Activated T-helper 2 cell treated with anti-CD3 and anti-CD28 coated beads, Interferon-gamma antibody, Interleukin-2, Interleukin-4, amounts not matched to agents 10 μg/mL and 5 μg/mL and 100 μg/mL, durations not matched to agents 14 hours and 24 hours and 36 hours (primary cell): ENCODE measurements at regions not wholly inside any gene's neighbourhood (a gene's known extent, or its start where the extent isn't known, plus 50 kb on each side); places are given as distances from the start of the nearest gene placed in this dataset.

Experiments
- DNase-seq: peaks from one replicate; pipeline ENCODE4 v3.0.0; 2021; ENCODE audit warnings: low spot score
- H3K27ac Mint-ChIP-seq: one replicate; pipeline ENCODE4 v1.8.0; 2021; ENCODE audit warnings: mixed read lengths
- H3K27me3 Mint-ChIP-seq: one replicate; pipeline ENCODE4 v1.8.0; 2021; ENCODE audit warnings: low read depth, mixed read lengths
- H3K36me3 Mint-ChIP-seq: one replicate; pipeline ENCODE4 v1.8.0; 2021; ENCODE audit warnings: low read depth, mixed read lengths
- H3K4me1 Mint-ChIP-seq: one replicate; pipeline ENCODE4 v1.8.0; 2021; ENCODE audit warnings: low read depth, mixed read lengths
- H3K4me3 Mint-ChIP-seq: one replicate; pipeline ENCODE4 v1.8.0; 2021; ENCODE audit warnings: low read depth, mild to moderate bottlenecking, moderate library complexity, mixed read lengths
- H3K9me3 Mint-ChIP-seq: one replicate; pipeline ENCODE4 v1.8.0; 2021; ENCODE audit warnings: mixed read lengths
- intact Hi-C: fragments of 100-400 bp; cut with micrococcal nuclease; formaldehyde crosslinking; loops from one replicate; pipeline ENCODE4 v1.15.1; 2023

GRCh38 chr9:4435197-4435596 lies 55.1 kb upstream of the SLC1A1 start:
- Mint-ChIP-seq H3K27me3 (peaks cover 10% of the 10 kb centered on the region), H3K9me3 (peaks cover 3% of the 10 kb centered on the region), H3K4me3 (no peak overlapping the region), H3K4me1 (no peaks in the 10 kb centered on the region), H3K36me3 (no peaks in the 10 kb centered on the region), H3K27ac (no peak overlapping the region)
- DNase-seq = no peak
- intact Hi-C loops = no loop called here

DNA sequence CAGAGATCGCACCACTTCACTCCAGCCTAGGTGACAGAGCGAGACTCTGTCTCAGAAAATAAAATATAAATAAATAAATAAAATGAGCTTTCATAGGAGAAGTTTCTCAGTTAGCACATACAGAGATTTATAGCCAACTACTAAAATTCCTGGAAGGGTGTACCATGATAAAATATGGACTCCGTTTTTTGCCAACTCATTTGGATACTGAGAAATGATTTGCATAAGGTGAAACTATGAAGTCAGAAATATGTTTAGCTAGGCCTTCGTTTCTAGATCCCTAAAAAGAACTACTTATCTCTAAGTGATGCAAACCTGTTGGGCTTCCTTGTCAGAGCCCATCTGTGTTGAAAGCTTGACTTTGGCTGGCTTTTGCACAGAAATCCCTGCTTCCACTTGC lies 56.9 kb upstream of the SLC1A1 start:
- H3K36me3 Mint-ChIP-seq = no peaks in the 10 kb centered on the region
- no peaks in the 10 kb centered on the region for H3K4me1 Mint-ChIP-seq
- no peak overlapping the region for H3K4me3 Mint-ChIP-seq
- no peak overlapping the region for H3K27ac Mint-ChIP-seq
- intact Hi-C loops = no loop called here
- DNase-seq = no peak
- peaks cover under 1% of the 10 kb centered on the region for H3K27me3 Mint-ChIP-seq
- no peaks in the 10 kb centered on the region for H3K9me3 Mint-ChIP-seq

- intact Hi-C loops = no loop called here
- no peaks in the 10 kb centered on the region for H3K9me3 Mint-ChIP-seq
- no peak for DNase-seq
- no peaks in the 10 kb centered on the region for H3K4me1 Mint-ChIP-seq
- no peaks in the 10 kb centered on the region for H3K36me3 Mint-ChIP-seq
- H3K4me3 Mint-ChIP-seq = no peak overlapping the region
- H3K27me3 Mint-ChIP-seq = peaks cover 2% of the 10 kb centered on the region
- no peak overlapping the region for H3K27ac Mint-ChIP-seq
These were observed 59.6 kb upstream of the SLC1A1 start for GRCh38 chr9:4430432-4431261.

DNA sequence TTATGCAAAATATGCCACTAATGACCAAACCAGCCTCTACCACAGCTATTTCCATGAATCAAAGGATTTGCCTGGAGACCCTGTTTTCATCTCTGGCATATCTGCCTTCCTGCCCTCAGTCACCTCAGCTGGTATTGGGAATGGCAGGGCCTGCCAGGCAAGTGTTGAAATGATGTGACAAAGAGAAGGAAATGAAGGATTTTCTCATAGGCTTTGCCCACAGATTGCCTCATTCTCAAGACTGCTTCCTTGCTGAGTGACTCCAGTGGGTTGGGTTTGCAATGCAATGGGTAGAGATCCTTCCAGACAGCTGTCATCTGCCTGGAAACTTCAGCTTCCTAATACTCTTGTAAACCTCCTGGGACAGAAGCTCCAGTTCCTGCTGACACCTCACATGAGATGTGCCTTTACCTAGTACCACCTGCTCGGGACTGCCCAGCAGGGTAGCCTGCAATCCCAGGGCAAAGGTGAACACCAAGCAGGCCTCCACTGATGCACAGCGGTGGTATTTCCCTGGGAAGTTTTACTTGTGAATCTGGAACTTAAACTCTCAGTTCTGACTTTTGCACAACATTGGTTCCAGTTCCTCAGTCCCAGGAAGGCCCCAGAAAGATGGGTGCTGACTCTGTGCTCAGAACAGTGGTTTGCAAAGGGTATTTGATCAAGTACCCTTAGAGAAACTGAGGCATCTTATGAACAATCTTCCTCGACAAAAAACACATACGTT lies 64.8 kb upstream of the SLC1A1 start:
- H3K27me3 Mint-ChIP-seq = peaks cover 6% of the 10 kb centered on the region
- intact Hi-C loops = no loop called here
- peaks cover 11% of the 10 kb centered on the region for H3K4me1 Mint-ChIP-seq
- H3K9me3 Mint-ChIP-seq = no peaks in the 10 kb centered on the region
- H3K4me3 Mint-ChIP-seq = no peak overlapping the region
- no peak overlapping the region for H3K27ac Mint-ChIP-seq
- DNase-seq = no peak
- no peaks in the 10 kb centered on the region for H3K36me3 Mint-ChIP-seq

DNA sequence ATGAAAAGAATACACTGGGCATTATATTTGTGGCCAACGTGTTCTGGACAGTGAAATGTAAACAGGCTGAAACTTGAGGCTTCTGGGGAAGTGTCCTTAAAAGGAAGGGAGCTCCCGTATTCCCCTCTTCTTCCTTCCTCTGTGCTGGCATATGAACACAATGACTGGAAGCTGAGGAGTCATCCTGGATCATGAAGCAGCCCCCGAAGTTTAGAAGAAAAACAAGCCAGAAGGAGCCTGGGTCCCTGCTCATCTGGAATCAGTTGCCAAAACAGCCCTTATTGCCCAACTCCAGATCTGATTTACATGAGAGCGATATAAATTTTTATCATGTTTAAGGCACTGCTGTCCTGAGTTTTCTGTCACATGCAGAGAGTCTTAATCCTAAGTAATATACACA lies 65.4 kb upstream of the SLC1A1 start:
- no peaks in the 10 kb centered on the region for H3K36me3 Mint-ChIP-seq
- peaks cover 11% of the 10 kb centered on the region for H3K4me1 Mint-ChIP-seq
- no peak overlapping the region for H3K4me3 Mint-ChIP-seq
- intact Hi-C loops = no loop called here
- peaks cover 8% of the 10 kb centered on the region for H3K27me3 Mint-ChIP-seq
- H3K9me3 Mint-ChIP-seq = no peaks in the 10 kb centered on the region
- DNase-seq = no peak
- no peak overlapping the region for H3K27ac Mint-ChIP-seq

- H3K27me3 Mint-ChIP-seq = peaks cover 8% of the 10 kb centered on the region
- H3K27ac Mint-ChIP-seq = no peak overlapping the region
- intact Hi-C loops = no loop called here
These were observed 66.2 kb upstream of the SLC1A1 start for GRCh38 chr9:4424038-4424437.

GRCh38 chr9:4423207-4423610 lies 67.1 kb upstream of the SLC1A1 start:
- intact Hi-C loops = no loop called here
- no peak overlapping the region for H3K4me3 Mint-ChIP-seq

More at GRCh38 chr9:4424038-4424437, 66.2 kb upstream of the SLC1A1 start:
- H3K4me3 Mint-ChIP-seq = no peak overlapping the region
- peaks cover 11% of the 10 kb centered on the region for H3K4me1 Mint-ChIP-seq
- no peaks in the 10 kb centered on the region for H3K9me3 Mint-ChIP-seq
- no peak for DNase-seq
- no peaks in the 10 kb centered on the region for H3K36me3 Mint-ChIP-seq

GRCh38 chr9:4422495-4422894 lies 67.8 kb upstream of the SLC1A1 start:
- H3K27me3 Mint-ChIP-seq = peaks cover 8% of the 10 kb centered on the region
- DNase-seq = no peak
- H3K4me1 Mint-ChIP-seq = peaks cover 11% of the 10 kb centered on the region

More at GRCh38 chr9:4423207-4423610, 67.1 kb upstream of the SLC1A1 start:
- H3K36me3 Mint-ChIP-seq = no peaks in the 10 kb centered on the region
- peaks cover 8% of the 10 kb centered on the region for H3K27me3 Mint-ChIP-seq
- peaks cover 11% of the 10 kb centered on the region for H3K4me1 Mint-ChIP-seq
- H3K9me3 Mint-ChIP-seq = no peaks in the 10 kb centered on the region
- DNase-seq = no peak
- H3K27ac Mint-ChIP-seq = no peak overlapping the region

GRCh38 chr9:4421847-4422246 lies 68.4 kb upstream of the SLC1A1 start:
- H3K9me3 Mint-ChIP-seq = no peaks in the 10 kb centered on the region
- no peaks in the 10 kb centered on the region for H3K36me3 Mint-ChIP-seq
- DNase-seq = no peak
- no peak overlapping the region for H3K4me3 Mint-ChIP-seq
- intact Hi-C loops = no loop called here
- peaks cover 11% of the 10 kb centered on the region for H3K4me1 Mint-ChIP-seq
- H3K27ac Mint-ChIP-seq = no peak overlapping the region
- H3K27me3 Mint-ChIP-seq = peaks cover 8% of the 10 kb centered on the region

More at GRCh38 chr9:4422495-4422894, 67.8 kb upstream of the SLC1A1 start:
- no peaks in the 10 kb centered on the region for H3K36me3 Mint-ChIP-seq
- H3K27ac Mint-ChIP-seq = no peak overlapping the region
- intact Hi-C loops = no loop called here
- H3K9me3 Mint-ChIP-seq = no peaks in the 10 kb centered on the region
- no peak overlapping the region for H3K4me3 Mint-ChIP-seq

DNA sequence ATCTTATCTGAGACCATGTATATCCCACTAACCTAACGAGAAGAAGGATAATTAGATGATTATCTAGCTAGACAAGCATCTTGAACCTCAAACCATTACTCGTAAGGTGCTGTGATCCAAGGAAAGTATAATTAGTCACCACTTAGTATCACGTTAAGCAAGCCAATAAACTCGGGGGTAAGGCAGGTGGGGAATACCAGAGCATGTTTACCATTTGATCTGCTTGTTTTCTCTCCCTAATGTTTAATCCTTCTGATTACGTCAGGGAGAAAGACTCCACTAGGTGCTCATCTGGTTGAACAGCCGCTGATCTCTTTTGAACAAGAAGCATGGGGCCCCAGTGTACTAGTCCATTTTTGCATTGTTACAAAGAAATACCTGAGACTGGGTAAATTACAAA lies 69.9 kb upstream of the SLC1A1 start:
- Mint-ChIP-seq H3K27ac (no peak overlapping the region), H3K9me3 (no peaks in the 10 kb centered on the region), H3K4me1 (peaks cover 11% of the 10 kb centered on the region), H3K4me3 (no peak overlapping the region), H3K27me3 (peaks cover 6% of the 10 kb centered on the region), H3K36me3 (no peaks in the 10 kb centered on the region)
- DNase-seq = no peak
- intact Hi-C loops = no loop called here

GRCh38 chr9:4417578-4418325 lies 72.5 kb upstream of the SLC1A1 start:
- no peak for DNase-seq
- Mint-ChIP-seq H3K4me1 (peaks cover 11% of the 10 kb centered on the region), H3K27ac (no peak overlapping the region), H3K9me3 (no peaks in the 10 kb centered on the region), H3K4me3 (no peak overlapping the region), H3K27me3 (peaks cover 6% of the 10 kb centered on the region), H3K36me3 (no peaks in the 10 kb centered on the region)
- intact Hi-C loops = no loop called here

DNA sequence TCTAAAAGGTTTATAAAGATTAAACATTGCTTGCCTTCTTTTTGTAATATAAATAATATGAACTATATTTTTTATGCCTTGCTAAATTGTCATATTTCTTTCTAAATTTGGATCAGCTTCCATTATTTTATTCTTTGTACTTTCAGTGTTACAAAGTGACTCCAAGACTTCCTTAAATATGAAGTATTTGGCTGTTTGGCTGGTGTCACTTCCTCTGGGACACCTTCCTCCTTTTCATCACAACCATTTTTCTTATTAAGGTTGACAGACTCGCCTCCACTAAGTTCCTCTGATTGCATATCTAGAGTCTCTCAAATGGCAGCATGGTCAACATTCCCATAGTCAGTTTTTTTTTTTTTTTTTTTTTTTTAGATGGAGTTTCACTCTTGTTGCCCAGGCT lies 73.8 kb upstream of the SLC1A1 start:
- no peaks in the 10 kb centered on the region for H3K36me3 Mint-ChIP-seq
- no peak for DNase-seq
- no peaks in the 10 kb centered on the region for H3K9me3 Mint-ChIP-seq
- no peak overlapping the region for H3K4me3 Mint-ChIP-seq
- intact Hi-C loops = no loop called here
- no peak overlapping the region for H3K27ac Mint-ChIP-seq
- H3K4me1 Mint-ChIP-seq = no peaks in the 10 kb centered on the region
- H3K27me3 Mint-ChIP-seq = peaks cover 4% of the 10 kb centered on the region

GRCh38 chr9:4415281-4415680 lies 75.0 kb upstream of the SLC1A1 start:
- H3K27me3 Mint-ChIP-seq = peaks cover 4% of the 10 kb centered on the region

More at GRCh38 chr9:4415281-4415680, 75.0 kb upstream of the SLC1A1 start:
- intact Hi-C loops = no loop called here
- DNase-seq = no peak
- H3K4me3 Mint-ChIP-seq = no peak overlapping the region
- no peaks in the 10 kb centered on the region for H3K9me3 Mint-ChIP-seq
- H3K4me1 Mint-ChIP-seq = no peaks in the 10 kb centered on the region
- H3K36me3 Mint-ChIP-seq = no peaks in the 10 kb centered on the region
- H3K27ac Mint-ChIP-seq = no peak overlapping the region
